ENCODE measurements at regions not wholly inside any gene's neighbourhood (a gene's known extent, or its start where the extent isn't known, plus 50 kb on each side); places are given as distances from the start of the nearest gene placed in this dataset.

DNA sequence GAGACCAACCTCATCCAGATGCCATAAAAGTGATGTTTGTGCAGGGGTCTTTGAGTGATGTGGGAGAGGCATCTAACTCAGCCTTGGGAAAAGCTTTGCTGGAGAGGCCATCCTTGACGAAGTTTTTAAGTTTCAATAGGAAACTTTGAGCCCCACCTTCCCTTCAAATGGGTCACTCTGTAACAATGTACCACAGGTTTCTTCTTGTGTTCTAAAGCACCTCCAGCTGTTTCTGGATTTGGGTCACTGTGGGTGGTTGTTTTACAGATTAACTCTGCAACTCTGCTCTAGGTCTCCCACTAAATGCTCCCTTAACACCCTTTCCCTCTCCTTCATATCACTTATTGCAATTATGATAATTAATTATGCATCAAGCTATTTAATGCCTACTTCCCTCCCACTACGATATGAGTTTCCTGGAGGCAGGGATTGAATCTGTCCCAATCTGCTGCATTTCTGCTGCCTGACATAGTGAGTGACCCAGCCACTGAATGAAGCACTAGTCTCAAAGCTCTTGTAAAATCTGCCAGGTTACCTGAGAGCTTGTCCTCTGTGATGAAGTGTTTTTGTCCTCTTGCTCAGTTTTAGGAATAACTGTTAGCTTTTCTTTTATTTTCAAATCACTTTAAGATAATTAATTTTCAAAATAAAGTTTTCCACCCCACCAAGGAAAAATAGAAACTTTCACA, 60.5 kb upstream of the PUM3 start:
- H3K4me2 ChIP-seq (ENCODE audit: insufficient read depth, insufficient read length, low read length): no peak overlapping the region
- Mint-ChIP-seq H3K27me3 (ENCODE audit: low read depth) (no peaks in the 10 kb centered on the region; the same call in 1 of the 2 replicates), H3K4me3 (no peak overlapping the region), H3K36me3 (ENCODE audit: insufficient read depth in 1 of 3, low read depth in 3 of 3) (peaks cover 5 to 18% (median 9%) of the 10 kb centered on the region in 3 experiments), H3K9me3 (peaks cover 10 to 24% of the 10 kb centered on the region in 2 experiments), H3K4me1 (peaks cover 17 to 20% of the 10 kb centered on the region in 2 experiments), H3K27ac (no peak overlapping the region)
- no peak overlapping the region for H3K14ac ChIP-seq (ENCODE audit: insufficient read depth, low read length)
- no peak overlapping the region for H4K5ac ChIP-seq (ENCODE audit: insufficient read length, low read depth, low read length)
- no peaks in the 10 kb centered on the region for H3K79me1 ChIP-seq (ENCODE audit: insufficient read depth, low read depth, low read length, poor library complexity, severe bottlenecking)
- no peak overlapping the region for H4K91ac ChIP-seq (ENCODE audit: insufficient read length, low read depth, low read length)
- no peak overlapping the region for H2BK5ac ChIP-seq (ENCODE audit: insufficient read length, low read length)
- H3K27me3 ChIP-seq (ENCODE audit: insufficient read depth, low read length): no peaks in the 10 kb centered on the region
- no peak overlapping the region for H3K4ac ChIP-seq (ENCODE audit: low read depth, low read length)
- H2BK20ac ChIP-seq (ENCODE audit: low read depth, low read length, poor library complexity, severe bottlenecking): no peak overlapping the region
- no peak for DNase-seq
- H3K9ac ChIP-seq (ENCODE audit: extremely low read depth, insufficient read length, low read length): no peak overlapping the region
- no peak overlapping the region for H2AK5ac ChIP-seq (ENCODE audit: insufficient read length, low read length)
- no CpG with 5 or more reads among the region's 2 CpGs for WGBS (ENCODE audit: extremely low coverage, insufficient read length, low lambda C conversion rate)
- TF ChIP-seq, protein P1, sequence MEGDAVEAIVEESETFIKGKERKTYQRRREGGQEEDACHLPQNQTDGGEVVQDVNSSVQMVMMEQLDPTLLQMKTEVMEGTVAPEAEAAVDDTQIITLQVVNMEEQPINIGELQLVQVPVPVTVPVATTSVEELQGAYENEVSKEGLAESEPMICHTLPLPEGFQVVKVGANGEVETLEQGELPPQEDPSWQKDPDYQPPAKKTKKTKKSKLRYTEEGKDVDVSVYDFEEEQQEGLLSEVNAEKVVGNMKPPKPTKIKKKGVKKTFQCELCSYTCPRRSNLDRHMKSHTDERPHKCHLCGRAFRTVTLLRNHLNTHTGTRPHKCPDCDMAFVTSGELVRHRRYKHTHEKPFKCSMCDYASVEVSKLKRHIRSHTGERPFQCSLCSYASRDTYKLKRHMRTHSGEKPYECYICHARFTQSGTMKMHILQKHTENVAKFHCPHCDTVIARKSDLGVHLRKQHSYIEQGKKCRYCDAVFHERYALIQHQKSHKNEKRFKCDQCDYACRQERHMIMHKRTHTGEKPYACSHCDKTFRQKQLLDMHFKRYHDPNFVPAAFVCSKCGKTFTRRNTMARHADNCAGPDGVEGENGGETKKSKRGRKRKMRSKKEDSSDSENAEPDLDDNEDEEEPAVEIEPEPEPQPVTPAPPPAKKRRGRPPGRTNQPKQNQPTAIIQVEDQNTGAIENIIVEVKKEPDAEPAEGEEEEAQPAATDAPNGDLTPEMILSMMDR (conservative IDR thresholded peaks at IDR 0.05): no peak
- no peak overlapping the region for H3K56ac ChIP-seq (ENCODE audit: insufficient read length, low read depth, low read length)
- no peaks in the 10 kb centered on the region for H4K20me1 ChIP-seq (ENCODE audit: control insufficient read depth, insufficient read depth, insufficient read length)
- no peak overlapping the region for H2BK15ac ChIP-seq (ENCODE audit: low read depth, low read length)
- no peak overlapping the region for H3T11ph ChIP-seq (ENCODE audit: low read length)
- no peak overlapping the region for H3K23ac ChIP-seq (ENCODE audit: insufficient read length, low read depth, low read length)
- H3K27ac ChIP-seq (ENCODE audit: insufficient read length, low read depth, low read length): no peak overlapping the region
- no peak overlapping the region for H3K18ac ChIP-seq (ENCODE audit: insufficient read length, low read depth, low read length)
- no peak overlapping the region for H4K8ac ChIP-seq (replicated peaks; ENCODE audit: insufficient read length, low read depth, low read length)
- no peaks in the 10 kb centered on the region for H3K79me2 ChIP-seq (ENCODE audit: insufficient read depth, low read length)
- no peak overlapping the region for H2BK120ac ChIP-seq (ENCODE audit: low read depth, low read length, poor library complexity, severe bottlenecking)
- no peaks in the 10 kb centered on the region for H3K9me3 ChIP-seq (ENCODE audit: control insufficient read depth, low read depth, low read length)
- no peak overlapping the region for H2AFZ ChIP-seq (ENCODE audit: low read length)
- H3K23me2 ChIP-seq (ENCODE audit: insufficient read length, low read depth, low read length, poor library complexity, severe bottlenecking): no peaks in the 10 kb centered on the region
- H2BK12ac ChIP-seq (ENCODE audit: insufficient read length, low read depth, low read length): no peak overlapping the region
- no peaks in the 10 kb centered on the region for H3K4me1 ChIP-seq (ENCODE audit: insufficient read depth, low read length)
